Mucosa of descending colon (tissue), 3 donors: ENCODE measurements at regions not wholly inside any gene's neighbourhood (a gene's known extent, or its start where the extent isn't known, plus 50 kb on each side); places are given as distances from the start of the nearest gene placed in this dataset.

Experiments used
- ATAC-seq: fragments of 200-7000 bp; cut with Tn5 transposase; one replicate; pipeline ENCODE4 v1.9.1; 2020; ENCODE audit warnings: mild to moderate bottlenecking, moderate library complexity
- DNase-seq, 3 donors: peaks; one replicate each; pipeline ENCODE4 v3.0.0-alpha.2; 2020
- H3K36me3 ChIP-seq: fragments of 200-600 bp; one replicate; pipeline ENCODE4 v1.8.0; 2021; ENCODE audit warnings: low read depth, mild to moderate bottlenecking
- H3K4me1 ChIP-seq: fragments of 200-600 bp; one replicate; pipeline ENCODE4 v1.8.0; 2021; ENCODE audit warnings: low read depth, mild to moderate bottlenecking
- H3K4me3 ChIP-seq: fragments of 200-600 bp; one replicate; pipeline ENCODE4 v1.8.0; 2021; ENCODE audit warnings: mild to moderate bottlenecking
- H3K9me3 ChIP-seq: fragments of 200-600 bp; one replicate; pipeline ENCODE4 v1.8.0; 2021; ENCODE audit warnings: mild to moderate bottlenecking
- intact Hi-C, 2 donors: fragments of 100-400 bp; cut with DNase I in 1 of 2; cut with micrococcal nuclease in 1 of 2; formaldehyde crosslinking; loops; one replicate each; pipeline versions ENCODE4 v1.11.0 to v1.11.1; 2022; cut with DNase I, micrococcal nuclease
- TF ChIP-seq, protein P1 (sequence below): fragments of 200-600 bp; IDR thresholded peaks from one replicate; pipeline ENCODE4 v1.8.0; 2022; ENCODE audit warnings: antibody characterized with exemption, mild to moderate bottlenecking
- donor health status: DM: no; HTN: no; CAD: no; lungs with moderate emphysema.
- donor health status: DM: no; HTN: no; CAD: no.
- donor health status: DM: no; HTN: yes; CAD: no.

DNA sequence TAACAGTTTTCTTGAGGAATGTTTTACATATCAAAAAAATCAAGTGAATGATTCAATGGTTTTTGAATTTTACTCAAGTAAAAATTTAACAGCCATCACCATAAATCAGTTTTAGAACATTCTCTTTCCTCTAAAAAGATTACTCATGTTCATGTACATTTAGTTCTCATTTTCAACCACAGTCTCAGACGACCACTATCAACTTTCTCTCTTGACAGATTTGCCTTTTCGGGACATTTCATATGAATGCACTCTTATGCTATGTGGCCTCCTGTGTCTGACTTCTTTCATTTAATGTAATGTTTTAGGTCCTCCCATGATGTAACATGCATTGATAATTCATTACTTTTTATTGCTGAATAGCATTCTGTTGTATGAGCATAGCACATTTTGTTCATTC is 309.3 kb upstream of the PLSCR5 start:
- DNase-seq, result no peak
- Histone ChIP-seq H3K36me3 (no peaks in the 10 kb centered on the region), H3K4me1 (no peaks in the 10 kb centered on the region), H3K9me3 (no peaks in the 10 kb centered on the region), H3K4me3 (no peak overlapping the region)
- no peak for ATAC-seq
- TF ChIP-seq, protein P1, sequence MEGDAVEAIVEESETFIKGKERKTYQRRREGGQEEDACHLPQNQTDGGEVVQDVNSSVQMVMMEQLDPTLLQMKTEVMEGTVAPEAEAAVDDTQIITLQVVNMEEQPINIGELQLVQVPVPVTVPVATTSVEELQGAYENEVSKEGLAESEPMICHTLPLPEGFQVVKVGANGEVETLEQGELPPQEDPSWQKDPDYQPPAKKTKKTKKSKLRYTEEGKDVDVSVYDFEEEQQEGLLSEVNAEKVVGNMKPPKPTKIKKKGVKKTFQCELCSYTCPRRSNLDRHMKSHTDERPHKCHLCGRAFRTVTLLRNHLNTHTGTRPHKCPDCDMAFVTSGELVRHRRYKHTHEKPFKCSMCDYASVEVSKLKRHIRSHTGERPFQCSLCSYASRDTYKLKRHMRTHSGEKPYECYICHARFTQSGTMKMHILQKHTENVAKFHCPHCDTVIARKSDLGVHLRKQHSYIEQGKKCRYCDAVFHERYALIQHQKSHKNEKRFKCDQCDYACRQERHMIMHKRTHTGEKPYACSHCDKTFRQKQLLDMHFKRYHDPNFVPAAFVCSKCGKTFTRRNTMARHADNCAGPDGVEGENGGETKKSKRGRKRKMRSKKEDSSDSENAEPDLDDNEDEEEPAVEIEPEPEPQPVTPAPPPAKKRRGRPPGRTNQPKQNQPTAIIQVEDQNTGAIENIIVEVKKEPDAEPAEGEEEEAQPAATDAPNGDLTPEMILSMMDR, result no peak
- intact Hi-C loops, result no loop called here

DNA sequence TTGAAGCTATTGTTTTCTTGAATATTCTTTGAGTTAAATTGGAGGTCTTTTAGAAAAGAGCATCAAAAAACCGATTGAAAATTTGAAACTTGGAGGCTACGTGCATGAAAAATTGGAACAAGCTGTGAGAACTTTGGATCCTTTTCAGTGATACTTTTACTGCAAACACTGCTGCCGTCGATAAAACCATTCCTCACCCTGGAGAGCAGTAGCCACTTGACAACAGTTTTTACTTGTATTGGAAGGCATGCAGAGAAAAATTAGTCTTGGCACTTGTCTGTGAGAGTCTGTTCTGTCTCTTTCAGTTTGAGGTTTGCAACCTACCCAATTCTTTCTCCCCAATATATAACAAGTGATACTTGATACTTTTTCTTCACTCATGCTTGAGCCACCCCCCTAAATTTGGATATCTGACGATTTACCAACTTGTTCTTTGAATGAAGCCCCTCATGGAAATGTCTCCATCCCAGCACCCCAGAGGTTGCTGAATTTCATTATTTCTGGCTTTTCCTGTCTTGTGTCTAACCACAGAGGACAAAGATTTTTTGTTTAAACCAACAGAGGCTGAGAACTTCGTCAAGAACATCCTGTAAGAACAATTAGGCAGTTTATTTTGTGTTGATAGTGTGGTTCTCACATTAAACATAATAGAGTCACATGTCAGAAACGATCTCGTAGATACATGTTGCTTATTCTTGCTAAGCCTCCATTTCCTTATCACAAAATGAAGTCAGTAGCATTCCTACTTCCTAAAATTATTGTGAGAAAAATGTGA is 307.3 kb upstream of the PLSCR5 start:
- no peak for DNase-seq
- Histone ChIP-seq H3K36me3 (no peaks in the 10 kb centered on the region), H3K9me3 (no peaks in the 10 kb centered on the region), H3K4me3 (no peak overlapping the region), H3K4me1 (no peaks in the 10 kb centered on the region)
- intact Hi-C loops, result no loop called here
- ATAC-seq, result no peak
- TF ChIP-seq, protein P1, result no peak

DNA sequence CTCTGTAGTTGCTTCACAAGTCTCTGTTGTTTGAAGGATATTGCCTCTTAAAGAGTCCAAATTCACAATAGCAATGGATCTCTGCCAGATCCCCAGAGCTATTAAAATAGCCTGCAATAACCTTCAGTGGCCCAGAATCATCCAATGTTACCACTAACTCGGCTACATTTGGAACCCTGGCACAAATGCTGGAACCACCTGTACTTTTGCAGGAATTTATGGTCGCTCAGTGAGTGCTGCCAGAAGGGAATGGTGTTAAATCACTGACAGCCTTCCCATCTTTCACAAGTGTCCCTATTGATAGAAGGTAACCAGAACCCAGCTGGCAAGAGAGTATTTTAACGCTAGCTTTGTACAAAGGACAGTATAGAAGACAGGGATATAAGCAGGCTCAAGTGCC is 298.8 kb upstream of the PLSCR5 start:
- H3K9me3 ChIP-seq, result no peaks in the 10 kb centered on the region
- H3K4me3 ChIP-seq, result no peak overlapping the region
- H3K4me1 ChIP-seq, result no peaks in the 10 kb centered on the region
- intact Hi-C loops, result no loop called here
- TF ChIP-seq, protein P1, result no peak
- DNase-seq (no peak), ATAC-seq (no peak)
- H3K36me3 ChIP-seq, result no peaks in the 10 kb centered on the region

DNA sequence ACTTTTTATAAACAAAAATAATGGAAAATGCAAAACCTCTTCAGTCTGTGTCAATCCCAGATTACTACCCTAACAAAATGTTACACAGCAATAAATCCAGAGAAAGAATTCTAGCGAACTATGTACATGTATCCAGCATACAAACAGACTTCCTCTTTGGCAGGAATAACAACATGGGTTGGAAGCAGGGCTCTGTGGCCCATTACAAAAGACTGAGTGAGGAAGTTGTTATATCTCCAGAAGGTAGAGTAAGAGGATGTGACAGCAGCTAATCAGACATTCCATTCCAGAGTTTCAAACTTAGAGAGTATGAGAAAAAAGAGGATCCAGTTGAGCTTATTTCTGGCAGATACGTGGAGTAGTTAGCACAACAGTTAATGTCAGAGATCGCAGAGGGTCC is 294.0 kb upstream of the PLSCR5 start:
- Histone ChIP-seq H3K9me3 (no peaks in the 10 kb centered on the region), H3K4me1 (no peaks in the 10 kb centered on the region), H3K36me3 (no peaks in the 10 kb centered on the region), H3K4me3 (no peak overlapping the region)
- ATAC-seq (no peak), DNase-seq (no peak)
- TF ChIP-seq, protein P1, result no peak
- intact Hi-C loops, result no loop called here

DNA sequence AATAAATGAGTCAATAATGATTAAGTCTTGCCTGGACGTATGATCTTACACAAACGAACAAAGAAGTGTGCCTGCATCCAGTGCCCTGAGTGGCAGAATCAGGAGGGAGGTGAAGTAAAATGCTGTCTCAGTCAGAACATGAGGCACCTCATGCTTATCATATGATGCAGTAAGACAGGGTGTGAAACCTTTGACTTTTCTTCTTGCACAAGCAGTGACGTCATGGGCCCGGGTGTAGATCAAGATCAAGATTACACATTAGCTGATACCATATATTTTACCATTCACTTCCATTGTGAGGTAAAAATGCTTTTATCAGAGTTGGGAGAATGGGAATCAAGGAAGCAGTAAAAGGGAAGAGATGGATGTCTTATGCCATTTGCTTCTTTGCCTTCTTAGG is 291.6 kb upstream of the PLSCR5 start:
- Histone ChIP-seq H3K9me3 (no peaks in the 10 kb centered on the region), H3K4me1 (no peaks in the 10 kb centered on the region), H3K4me3 (no peak overlapping the region), H3K36me3 (no peaks in the 10 kb centered on the region)
- ATAC-seq (no peak), DNase-seq (no peak)
- TF ChIP-seq, protein P1, result no peak
- intact Hi-C loops, result no loop called here
